ENCODE measurements at regions not wholly inside any gene's neighbourhood (a gene's known extent, or its start where the extent isn't known, plus 50 kb on each side); places are given as distances from the start of the nearest gene placed in this dataset.
A peak's percentile ranks its signal among the peaks of the same experiment; 100 is the strongest.
"Not testable (repeated sequence)": the region's sequence is repeated elsewhere in the genome, so short reads cannot be mapped to it uniquely, and the experiment has no call there.

- Mint-ChIP-seq H3K9me3 (no peaks in the 10 kb centered on the region), H3K36me3 (ENCODE audit: low read depth) (no peaks in the 10 kb centered on the region), H3K4me3 (no peak overlapping the region), H3K27ac (peak overlapping the region in 1 of 3 experiments; percentile 58), H3K27me3 (ENCODE audit: low read depth) (no peaks in the 10 kb centered on the region), H3K4me1 (peaks cover 15% of the 10 kb centered on the region)
- TF ChIP-seq CTCF (IDR thresholded peaks at IDR 0.05; ENCODE audit: unreplicated experiment in 3 of 3) = no peak
Observed at GRCh38 chr3:193132964-193133363, 108.1 kb upstream of the PLAAT1 start.

GRCh38 chr3:193134856-193135255 is 106.2 kb upstream of the PLAAT1 start:
- H3K27me3 Mint-ChIP-seq (ENCODE audit: low read depth) = no peaks in the 10 kb centered on the region
- H3K27ac Mint-ChIP-seq = no peak overlapping the region
- no peak overlapping the region for H3K4me3 Mint-ChIP-seq
- peaks cover 15% of the 10 kb centered on the region for H3K4me1 Mint-ChIP-seq
- no peak for TF ChIP-seq CTCF (IDR thresholded peaks at IDR 0.05; ENCODE audit: unreplicated experiment in 3 of 3)
- H3K9me3 Mint-ChIP-seq = peaks cover 5% of the 10 kb centered on the region
- H3K36me3 Mint-ChIP-seq (ENCODE audit: low read depth) = no peaks in the 10 kb centered on the region

GRCh38 chr3:193140381-193140780 is 100.6 kb upstream of the PLAAT1 start:
- H3K4me1 Mint-ChIP-seq = no peaks in the 10 kb centered on the region
- H3K27ac Mint-ChIP-seq = no peak overlapping the region
- H3K4me3 Mint-ChIP-seq = no peak overlapping the region
- no peaks in the 10 kb centered on the region for H3K27me3 Mint-ChIP-seq (ENCODE audit: low read depth)
- H3K9me3 Mint-ChIP-seq = peaks cover 5% of the 10 kb centered on the region
- no peak for TF ChIP-seq CTCF (IDR thresholded peaks at IDR 0.05; ENCODE audit: unreplicated experiment in 3 of 3)
- no peaks in the 10 kb centered on the region for H3K36me3 Mint-ChIP-seq (ENCODE audit: low read depth)

GRCh38 chr3:193145248-193145647 is 95.8 kb upstream of the PLAAT1 start:
- H3K9me3 Mint-ChIP-seq = no peaks in the 10 kb centered on the region
- no peak for TF ChIP-seq CTCF (IDR thresholded peaks at IDR 0.05; ENCODE audit: unreplicated experiment in 3 of 3)

GRCh38 chr3:193148688-193149473 is 92.1 kb upstream of the PLAAT1 start:
- no peaks in the 10 kb centered on the region for H3K9me3 Mint-ChIP-seq
- H3K4me1 Mint-ChIP-seq = no peaks in the 10 kb centered on the region
- no peaks in the 10 kb centered on the region for H3K27me3 Mint-ChIP-seq (ENCODE audit: low read depth)
- TF ChIP-seq CTCF (IDR thresholded peaks at IDR 0.05; ENCODE audit: unreplicated experiment in 3 of 3) = no peak
- H3K36me3 Mint-ChIP-seq (ENCODE audit: low read depth) = no peaks in the 10 kb centered on the region
- no peak overlapping the region for H3K27ac Mint-ChIP-seq
- H3K4me3 Mint-ChIP-seq = no peak overlapping the region

More at GRCh38 chr3:193145248-193145647, 95.8 kb upstream of the PLAAT1 start:
- Mint-ChIP-seq H3K27me3 (ENCODE audit: low read depth) (no peaks in the 10 kb centered on the region), H3K36me3 (ENCODE audit: low read depth) (no peaks in the 10 kb centered on the region), H3K27ac (no peak overlapping the region), H3K4me3 (no peak overlapping the region), H3K4me1 (no peaks in the 10 kb centered on the region)

- no peaks in the 10 kb centered on the region for H3K36me3 Mint-ChIP-seq (ENCODE audit: low read depth)
- no peaks in the 10 kb centered on the region for H3K4me1 Mint-ChIP-seq
- no peak for TF ChIP-seq CTCF (IDR thresholded peaks at IDR 0.05; ENCODE audit: unreplicated experiment in 3 of 3)
- no peak overlapping the region for H3K4me3 Mint-ChIP-seq
- H3K27me3 Mint-ChIP-seq (ENCODE audit: low read depth) = no peaks in the 10 kb centered on the region
- H3K9me3 Mint-ChIP-seq = no peaks in the 10 kb centered on the region
- no peak overlapping the region for H3K27ac Mint-ChIP-seq
Observed at GRCh38 chr3:193149998-193150397, 91.0 kb upstream of the PLAAT1 start.

- H3K4me1 Mint-ChIP-seq; H3K36me3 Mint-ChIP-seq (ENCODE audit: low read depth); H3K4me3 Mint-ChIP-seq; H3K27me3 Mint-ChIP-seq (ENCODE audit: low read depth); H3K27ac Mint-ChIP-seq; H3K9me3 Mint-ChIP-seq: not testable (repeated sequence)
Observed at GRCh38 chr3:193155044-193155781, 85.8 kb upstream of the PLAAT1 start.
